ENCODE measurements at regions not wholly inside any gene's neighbourhood (a gene's known extent, or its start where the extent isn't known, plus 50 kb on each side); places are given as distances from the start of the nearest gene placed in this dataset.

DNA sequence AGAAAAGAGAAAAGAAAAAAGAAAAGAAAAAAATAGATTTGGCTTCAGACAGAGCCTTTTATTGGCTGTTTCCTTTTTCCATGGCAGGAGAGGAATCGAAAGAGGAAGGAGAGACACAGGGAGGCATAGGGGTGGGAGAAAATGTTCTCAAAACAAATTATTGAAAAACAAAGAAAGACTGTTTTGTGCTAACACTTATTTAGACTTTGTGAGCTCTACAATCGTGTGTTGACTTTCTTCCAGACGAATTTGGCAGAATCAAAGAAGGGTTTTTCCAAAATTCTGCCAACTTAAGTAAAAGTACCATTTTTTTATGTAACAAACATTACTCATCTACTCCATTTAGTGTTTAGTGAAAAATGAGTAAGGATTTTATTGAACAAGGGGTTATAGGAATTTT, 982.2 kb downstream of the REEP3 start:
- Histone ChIP-seq H3K36me3 (no peaks in the 10 kb centered on the region), H3K9me3 (ENCODE audit: severe bottlenecking) (no peaks in the 10 kb centered on the region), H3K27ac (no peak overlapping the region), H3K4me3 (ENCODE audit: low read depth, low read length) (no peak overlapping the region), H3K27me3 (ENCODE audit: insufficient read depth, low read depth, severe bottlenecking) (no peaks in the 10 kb centered on the region)
- no peak for DNase-seq
- TF ChIP-seq CTCF (IDR thresholded peaks at IDR 0.05; ENCODE audit: low read depth, low read length): no peak

DNA sequence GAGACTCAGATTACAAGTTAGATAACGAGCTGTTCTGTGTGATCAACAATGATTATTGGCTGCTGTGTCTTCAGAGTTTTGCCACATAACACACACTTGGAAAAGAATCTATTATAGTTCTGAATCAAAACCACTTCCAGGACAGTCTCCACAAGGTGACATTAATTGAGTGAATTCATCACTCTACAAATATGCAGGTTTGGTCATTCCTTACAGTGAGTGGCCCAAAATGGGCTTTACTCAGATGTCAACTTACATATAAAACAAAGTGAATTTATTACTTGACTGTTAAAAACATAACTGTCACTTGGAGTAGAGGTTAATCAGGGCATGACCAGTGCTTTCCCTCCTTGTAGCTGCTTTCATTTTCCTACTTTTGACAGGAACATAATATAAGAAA, 984.3 kb downstream of the REEP3 start:
- H3K36me3 ChIP-seq: no peaks in the 10 kb centered on the region
- H3K27ac ChIP-seq: no peak overlapping the region
- H3K9me3 ChIP-seq (ENCODE audit: severe bottlenecking): no peaks in the 10 kb centered on the region
- H3K4me3 ChIP-seq (ENCODE audit: low read depth, low read length): no peak overlapping the region
- no peak for DNase-seq
- no peaks in the 10 kb centered on the region for H3K27me3 ChIP-seq (ENCODE audit: insufficient read depth, low read depth, severe bottlenecking)
- no peak for TF ChIP-seq CTCF (IDR thresholded peaks at IDR 0.05; ENCODE audit: low read depth, low read length)

GRCh38 chr10:64506963-64507362, 985.8 kb downstream of the REEP3 start:
- DNase-seq: no peak
- no peaks in the 10 kb centered on the region for H3K27me3 ChIP-seq (ENCODE audit: insufficient read depth, low read depth, severe bottlenecking)
- H3K4me3 ChIP-seq (ENCODE audit: low read depth, low read length): no peak overlapping the region
- no peaks in the 10 kb centered on the region for H3K36me3 ChIP-seq
- H3K27ac ChIP-seq: no peak overlapping the region
- TF ChIP-seq CTCF (IDR thresholded peaks at IDR 0.05; ENCODE audit: low read depth, low read length): no peak
- no peaks in the 10 kb centered on the region for H3K9me3 ChIP-seq (ENCODE audit: severe bottlenecking)

DNA sequence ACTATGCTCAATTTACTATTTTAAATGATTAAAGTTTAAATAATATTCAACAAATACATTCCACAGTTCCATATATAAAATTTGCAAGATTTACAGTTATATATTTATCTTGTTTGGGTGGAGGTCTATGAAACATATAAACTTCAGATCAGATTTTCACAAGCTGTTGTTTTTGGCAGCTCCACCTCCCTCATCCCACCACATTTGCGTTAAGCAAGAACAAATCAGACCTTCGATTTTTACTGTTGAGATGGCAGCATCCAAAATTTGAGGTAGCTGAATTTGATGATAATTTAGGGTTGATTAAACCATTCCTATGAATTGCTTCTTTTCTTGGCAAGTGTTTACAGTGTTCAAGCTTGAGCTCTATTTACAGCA, 986.4 kb downstream of the REEP3 start:
- H3K27me3 ChIP-seq (ENCODE audit: insufficient read depth, low read depth, severe bottlenecking): no peaks in the 10 kb centered on the region
- no peak for DNase-seq
- H3K36me3 ChIP-seq: no peaks in the 10 kb centered on the region
- no peak overlapping the region for H3K4me3 ChIP-seq (ENCODE audit: low read depth, low read length)
- no peak for TF ChIP-seq CTCF (IDR thresholded peaks at IDR 0.05; ENCODE audit: low read depth, low read length)
- no peak overlapping the region for H3K27ac ChIP-seq
- no peaks in the 10 kb centered on the region for H3K9me3 ChIP-seq (ENCODE audit: severe bottlenecking)

- no peak overlapping the region for H3K4me3 ChIP-seq (ENCODE audit: low read depth, low read length)
- no peak overlapping the region for H3K27ac ChIP-seq
- DNase-seq: no peak
- TF ChIP-seq CTCF (IDR thresholded peaks at IDR 0.05; ENCODE audit: low read depth, low read length): no peak
- no peaks in the 10 kb centered on the region for H3K36me3 ChIP-seq
- H3K9me3 ChIP-seq (ENCODE audit: severe bottlenecking): no peaks in the 10 kb centered on the region
- no peaks in the 10 kb centered on the region for H3K27me3 ChIP-seq (ENCODE audit: insufficient read depth, low read depth, severe bottlenecking)
These were observed 986.9 kb downstream of the REEP3 start for GRCh38 chr10:64508029-64508661.
